Lower leg skin (tissue), 4 donors: ENCODE measurements at regions not wholly inside any gene's neighbourhood (a gene's known extent, or its start where the extent isn't known, plus 50 kb on each side); places are given as distances from the start of the nearest gene placed in this dataset.

Source experiments
- DNase-seq, 2 donors: peaks; one replicate each; pipeline ENCODE4 v3.0.0-alpha.2; 2019; ENCODE audit warnings: low spot score in 2 of 2
- H3K4me3 ChIP-seq: fragments of 200-600 bp; sonication (generic); 2 replicates; pipeline ENCODE4 v1.5.1; 2017; ENCODE audit warnings: mild to moderate bottlenecking, low read depth; ENCODE audit not compliant: poor library complexity, severe bottlenecking
- POLR2A ChIP-seq, 2 donors: fragments of 450-650 bp; IDR thresholded peaks; one replicate each; pipeline ENCODE4 v1.6.1; 2016 to 2017; ENCODE audit warnings: antibody characterized with exemption in 2 of 2, mild to moderate bottlenecking in 1 of 2, moderate library complexity in 1 of 2
- WGBS, 2 donors: methylation state at CpG; one replicate each; pipeline ENCODE4 v1.1.5; 2018; 5-methylcytosine and 5-hydroxymethylcytosine counted together
- intact Hi-C: fragments of 100-400 bp; cut with DNase I; formaldehyde crosslinking; loops from one replicate; pipeline ENCODE4 v1.15.0; 2023; ENCODE audit warnings: low total_unique reads
- TF ChIP-seq, protein P1 (sequence below), 3 donors: fragments of 450-650 bp; IDR thresholded peaks; one replicate each; pipeline ENCODE4 v1.5.1; 2016; ENCODE audit warnings: antibody characterized with exemption in 3 of 3, mild to moderate bottlenecking in 3 of 3, moderate library complexity in 2 of 3

DNA sequence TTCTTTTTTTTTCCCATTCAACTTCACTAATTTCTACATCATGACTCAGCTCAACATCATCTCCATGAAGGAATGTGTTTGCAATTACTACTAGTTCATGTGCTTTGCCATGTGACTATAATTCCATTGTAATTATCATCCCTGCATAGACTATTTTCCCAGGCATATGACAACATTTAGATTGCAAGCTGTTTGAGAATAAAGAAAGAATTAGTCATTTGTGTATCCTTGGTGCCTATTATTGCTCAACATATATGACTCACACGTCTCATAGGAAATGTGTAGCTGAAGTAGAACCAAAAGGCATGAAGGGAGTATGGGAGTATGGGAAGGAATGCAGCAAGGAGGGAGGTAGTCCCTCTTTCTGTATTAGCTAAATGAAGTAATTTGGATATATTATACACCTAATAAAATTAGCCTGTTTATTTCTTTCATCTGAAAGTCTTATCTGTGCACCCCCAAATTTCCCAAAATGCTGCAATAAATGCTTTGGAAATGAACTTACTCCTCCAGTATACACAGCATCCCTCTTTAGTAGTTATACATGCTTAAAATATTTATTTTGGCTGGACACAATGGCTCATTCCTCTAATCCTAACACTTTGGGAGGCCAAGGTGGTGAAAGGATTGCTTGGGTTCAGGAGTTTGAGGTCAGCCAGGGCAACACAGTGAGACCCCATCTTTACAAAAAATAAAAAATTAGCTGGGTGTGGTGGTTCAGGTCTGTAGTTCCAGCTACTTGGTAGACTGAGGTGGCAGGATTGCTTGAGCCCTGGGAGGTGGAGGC, 316.9 kb upstream of the ADGRL4 start:
- DNase-seq, result no peak
- WGBS, 2 donors, result 22 to 27% methylated on average over 1 of the region's 1 CpG
- intact Hi-C loops, result no loop called here
- TF ChIP-seq, protein P1, sequence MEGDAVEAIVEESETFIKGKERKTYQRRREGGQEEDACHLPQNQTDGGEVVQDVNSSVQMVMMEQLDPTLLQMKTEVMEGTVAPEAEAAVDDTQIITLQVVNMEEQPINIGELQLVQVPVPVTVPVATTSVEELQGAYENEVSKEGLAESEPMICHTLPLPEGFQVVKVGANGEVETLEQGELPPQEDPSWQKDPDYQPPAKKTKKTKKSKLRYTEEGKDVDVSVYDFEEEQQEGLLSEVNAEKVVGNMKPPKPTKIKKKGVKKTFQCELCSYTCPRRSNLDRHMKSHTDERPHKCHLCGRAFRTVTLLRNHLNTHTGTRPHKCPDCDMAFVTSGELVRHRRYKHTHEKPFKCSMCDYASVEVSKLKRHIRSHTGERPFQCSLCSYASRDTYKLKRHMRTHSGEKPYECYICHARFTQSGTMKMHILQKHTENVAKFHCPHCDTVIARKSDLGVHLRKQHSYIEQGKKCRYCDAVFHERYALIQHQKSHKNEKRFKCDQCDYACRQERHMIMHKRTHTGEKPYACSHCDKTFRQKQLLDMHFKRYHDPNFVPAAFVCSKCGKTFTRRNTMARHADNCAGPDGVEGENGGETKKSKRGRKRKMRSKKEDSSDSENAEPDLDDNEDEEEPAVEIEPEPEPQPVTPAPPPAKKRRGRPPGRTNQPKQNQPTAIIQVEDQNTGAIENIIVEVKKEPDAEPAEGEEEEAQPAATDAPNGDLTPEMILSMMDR (IDR thresholded peaks at IDR 0.05), result no peak
- TF ChIP-seq POLR2A (IDR thresholded peaks at IDR 0.05), result no peak
- no peak overlapping the region for H3K4me3 ChIP-seq

DNA sequence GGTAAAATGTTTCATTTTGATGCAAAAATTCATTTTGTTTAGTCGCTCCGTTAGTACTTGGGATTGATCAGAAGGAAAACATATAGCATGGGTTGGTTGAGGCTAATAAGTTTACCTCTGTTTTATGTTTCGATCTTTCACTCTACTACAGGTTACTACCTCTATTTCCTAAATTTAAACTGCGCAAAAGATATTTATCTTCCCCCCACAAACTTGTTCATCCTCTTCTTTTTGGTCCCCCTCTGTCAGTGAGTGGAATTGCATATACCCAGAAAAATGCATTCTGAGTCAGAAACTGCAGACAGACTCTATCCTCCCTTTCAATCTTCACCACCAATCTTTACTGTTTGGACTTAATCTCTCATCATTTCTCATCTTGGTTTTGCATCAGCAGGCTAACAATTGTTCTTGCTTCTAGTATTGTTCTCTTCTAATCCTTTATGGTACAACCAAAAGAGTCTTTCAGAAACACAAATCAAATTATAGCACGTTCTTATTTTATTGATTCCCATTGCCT, 316.0 kb upstream of the ADGRL4 start:
- TF ChIP-seq, protein P1 (IDR thresholded peaks at IDR 0.05), result no peak
- no peak for TF ChIP-seq POLR2A (IDR thresholded peaks at IDR 0.05)
- DNase-seq, result no peak
- intact Hi-C loops, result no loop called here
- no peak overlapping the region for H3K4me3 ChIP-seq
- WGBS, 2 donors, result 93 to 99% methylated on average over 5 of the region's 5 CpGs

DNA sequence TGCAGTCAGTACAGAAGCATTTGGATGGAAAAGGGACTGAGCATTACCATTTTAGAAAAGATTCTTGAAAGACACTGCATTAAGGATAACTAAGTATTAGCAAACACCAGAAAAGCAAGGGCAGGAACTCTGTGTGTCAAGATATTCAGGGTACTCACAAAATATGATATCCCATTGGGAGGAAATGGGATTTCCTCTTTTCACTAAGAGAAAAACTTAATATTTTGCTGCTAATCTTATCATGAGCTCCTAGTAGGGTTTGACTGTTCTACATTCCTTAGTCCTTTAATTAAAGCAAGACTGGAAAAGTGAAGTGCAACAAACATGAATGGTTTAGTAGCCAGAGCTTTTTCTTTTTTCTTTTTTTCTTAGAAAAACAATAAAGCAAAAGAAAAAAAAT, 305.9 kb upstream of the ADGRL4 start:
- DNase-seq, result no peak
- no peak overlapping the region for H3K4me3 ChIP-seq
- TF ChIP-seq, protein P1 (IDR thresholded peaks at IDR 0.05), result no peak
- intact Hi-C loops, result no loop called here

DNA sequence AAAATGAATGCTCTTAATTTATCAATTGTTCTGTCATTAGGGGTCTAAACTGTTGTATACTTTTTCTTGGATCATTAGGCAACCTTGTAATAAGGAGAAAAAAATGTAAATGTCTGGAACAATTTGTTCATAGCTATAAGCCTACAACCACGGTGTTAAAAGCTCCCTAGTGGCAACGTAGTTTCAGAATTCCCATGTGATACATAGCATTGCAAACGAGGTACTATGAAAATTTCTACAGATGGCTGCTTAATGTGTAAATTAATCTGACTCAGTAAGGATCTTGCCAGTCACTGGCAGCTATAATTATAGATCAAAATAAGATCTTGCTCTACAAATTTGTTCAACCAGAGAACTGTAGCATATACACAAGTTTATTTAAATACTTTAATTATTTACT, 304.1 kb upstream of the ADGRL4 start:
- intact Hi-C loops, result no loop called here
- no peak overlapping the region for H3K4me3 ChIP-seq
- DNase-seq, result no peak
- no peak for TF ChIP-seq POLR2A (IDR thresholded peaks at IDR 0.05)
- TF ChIP-seq, protein P1 (IDR thresholded peaks at IDR 0.05), result no peak
- WGBS, 2 donors, result 59 to 61% methylated on average over 3 of the region's 3 CpGs

DNA sequence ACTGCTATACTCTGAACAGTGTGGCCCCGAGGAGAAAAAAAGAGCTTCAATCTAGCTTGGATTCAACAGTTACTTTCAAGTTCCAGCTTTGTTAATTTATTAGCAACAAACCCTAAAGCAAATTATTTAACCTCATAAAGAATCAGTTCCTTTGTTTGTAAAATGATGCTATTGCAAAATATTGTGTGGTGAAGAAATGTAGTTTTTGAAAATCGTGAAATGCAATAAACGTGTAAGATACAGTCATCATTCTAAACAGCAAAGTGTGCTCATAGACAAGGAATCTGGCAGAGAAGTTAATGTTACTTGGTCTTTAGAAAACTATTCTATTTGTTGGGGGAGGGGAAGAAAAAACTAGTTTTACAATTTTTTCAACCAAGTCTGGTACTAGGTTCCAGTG, 297.6 kb upstream of the ADGRL4 start:
- TF ChIP-seq, protein P1 (IDR thresholded peaks at IDR 0.05), result no peak
- TF ChIP-seq POLR2A (IDR thresholded peaks at IDR 0.05), result no peak
- intact Hi-C loops, result no loop called here
- 63 to 69% methylated on average over 3 of the region's 3 CpGs for WGBS, 2 donors
- no peak overlapping the region for H3K4me3 ChIP-seq
- no peak for DNase-seq

DNA sequence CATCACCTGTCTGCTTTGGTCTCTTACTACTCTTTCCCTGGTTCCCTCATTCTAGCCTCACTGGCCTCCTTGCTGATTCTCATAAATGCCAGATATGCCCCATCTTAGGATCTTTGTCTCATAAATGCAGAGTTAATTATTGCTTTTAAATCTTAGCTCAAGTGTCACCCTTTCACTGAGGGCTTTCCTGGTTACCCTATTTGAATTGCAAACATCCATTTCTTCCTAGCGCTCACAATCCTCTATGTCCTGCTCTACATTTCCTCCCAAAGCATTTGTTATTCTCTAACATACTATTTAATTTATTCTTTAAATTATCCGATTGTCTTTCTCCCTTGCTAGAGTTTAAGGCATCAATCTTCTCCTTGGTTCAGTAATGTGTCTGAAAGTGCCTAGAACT, 296.5 kb upstream of the ADGRL4 start:
- H3K4me3 ChIP-seq, result no peak overlapping the region
- intact Hi-C loops, result no loop called here
- DNase-seq, result no peak
- no peak for TF ChIP-seq POLR2A (IDR thresholded peaks at IDR 0.05)
- TF ChIP-seq, protein P1 (IDR thresholded peaks at IDR 0.05), result no peak
- WGBS, 2 donors, result 88 to 90% methylated on average over 2 of the region's 2 CpGs
